ENCODE measurements at regions not wholly inside any gene's neighbourhood (a gene's known extent, or its start where the extent isn't known, plus 50 kb on each side); places are given as distances from the start of the nearest gene placed in this dataset.

GRCh38 chr9:73470766-73471165 is 319.1 kb downstream of the ANXA1 start:
- DNase-seq, result no peak

- DNase-seq, result no peak
Measured at GRCh38 chr9:73474002-73474600, 322.4 kb downstream of the ANXA1 start.

DNA sequence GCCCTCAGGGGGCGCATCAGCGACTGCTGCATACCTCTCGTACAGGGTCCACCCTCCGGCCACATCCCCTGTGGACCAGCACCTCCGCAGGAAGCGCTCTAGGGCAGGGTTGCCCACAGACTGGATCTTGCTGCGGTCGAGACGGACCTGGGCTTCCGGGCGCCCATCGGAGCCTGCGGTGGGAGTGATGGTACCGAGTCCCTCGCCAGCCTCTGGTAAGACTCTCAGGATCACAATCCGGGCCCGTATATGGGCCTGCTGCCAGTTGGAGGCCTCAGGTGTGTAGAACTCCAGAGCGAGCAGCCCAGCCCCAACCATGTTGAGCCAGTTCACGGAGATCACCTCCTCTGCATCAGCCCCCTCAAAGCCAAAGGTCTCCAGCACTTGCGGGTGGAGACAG is 323.0 kb downstream of the ANXA1 start:
- no peak for DNase-seq

DNA sequence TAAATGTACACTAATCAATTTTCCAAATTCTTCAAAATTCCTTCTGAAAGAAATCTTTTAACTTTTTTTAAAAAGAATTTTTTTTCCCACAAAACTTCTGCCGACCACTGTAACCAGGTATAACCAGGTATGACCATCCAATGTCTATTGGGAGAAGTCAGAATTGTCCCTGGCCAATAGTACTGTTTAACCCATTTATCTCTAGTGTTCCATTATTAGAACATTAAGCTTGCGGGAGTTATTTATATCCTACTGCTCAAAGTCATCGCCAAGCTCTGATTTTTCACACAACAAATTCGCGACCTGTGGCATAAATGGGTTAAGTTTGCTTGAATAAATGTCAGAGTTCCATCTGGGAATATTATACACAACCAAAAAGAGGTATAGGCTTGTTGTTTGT is 343.2 kb downstream of the ANXA1 start:
- DNase-seq, result no peak

DNA sequence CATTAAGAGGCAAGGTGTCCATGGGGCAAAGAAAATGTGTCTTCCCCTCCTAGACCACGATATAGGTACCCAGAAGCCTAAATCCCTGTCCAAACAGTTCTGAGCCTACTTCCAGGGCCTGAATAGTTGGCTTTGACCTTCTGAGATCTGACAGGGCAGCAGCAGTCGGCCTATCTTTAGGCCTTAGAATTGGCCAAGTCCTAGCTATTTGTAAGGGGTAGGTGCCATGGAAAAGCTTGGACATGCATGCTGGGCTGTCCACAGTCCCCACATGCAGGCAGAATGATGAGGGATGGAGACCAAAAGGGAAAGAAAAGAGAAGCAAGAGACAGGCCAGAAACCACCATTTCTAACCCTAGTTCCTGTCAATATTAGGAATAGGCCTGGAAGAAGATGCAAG is 346.1 kb downstream of the ANXA1 start:
- no peak for DNase-seq

- DNase-seq, result no peak
Measured at GRCh38 chr9:73515216-73515615, 363.6 kb downstream of the ANXA1 start.

DNA sequence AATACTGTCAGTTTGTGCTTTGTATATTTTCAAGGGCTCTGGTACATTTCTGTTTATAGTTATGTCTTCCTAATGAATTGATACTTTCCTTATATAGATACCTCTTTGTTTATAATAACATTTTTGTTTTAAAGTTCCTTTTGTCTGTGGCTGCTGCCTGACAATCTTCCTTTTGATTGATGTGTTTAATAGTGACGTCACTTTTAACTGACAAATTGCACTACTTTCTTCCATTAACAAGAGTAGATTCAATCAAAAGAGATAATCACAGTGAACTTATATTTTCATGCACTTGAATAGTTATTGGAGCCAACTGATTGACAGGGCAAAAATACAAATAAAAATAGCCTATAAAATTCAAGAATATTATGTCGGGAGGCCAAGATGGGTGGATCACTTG is 371.7 kb downstream of the ANXA1 start:
- no peak for DNase-seq

DNA sequence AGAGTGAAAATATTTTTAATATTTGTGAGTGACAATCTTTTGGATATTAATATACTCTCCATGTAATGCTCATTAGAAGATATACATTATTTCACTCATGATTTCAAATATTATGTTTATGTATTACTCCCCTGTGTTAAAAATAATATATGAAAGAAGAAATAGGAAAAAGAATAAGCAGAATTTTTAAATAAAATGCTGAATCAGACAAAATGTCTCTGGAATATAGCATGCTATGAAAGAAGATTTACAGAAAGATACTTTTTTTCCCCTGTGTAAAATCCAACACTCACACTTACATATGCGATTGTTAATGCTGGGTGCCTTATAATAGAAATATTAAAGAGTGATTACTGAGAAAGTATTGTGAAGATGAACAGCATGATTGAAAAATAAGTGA is 373.7 kb downstream of the ANXA1 start:
- no peak for DNase-seq

- DNase-seq, result no peak
Measured at GRCh38 chr9:73527521-73527920, 375.9 kb downstream of the ANXA1 start.

DNA sequence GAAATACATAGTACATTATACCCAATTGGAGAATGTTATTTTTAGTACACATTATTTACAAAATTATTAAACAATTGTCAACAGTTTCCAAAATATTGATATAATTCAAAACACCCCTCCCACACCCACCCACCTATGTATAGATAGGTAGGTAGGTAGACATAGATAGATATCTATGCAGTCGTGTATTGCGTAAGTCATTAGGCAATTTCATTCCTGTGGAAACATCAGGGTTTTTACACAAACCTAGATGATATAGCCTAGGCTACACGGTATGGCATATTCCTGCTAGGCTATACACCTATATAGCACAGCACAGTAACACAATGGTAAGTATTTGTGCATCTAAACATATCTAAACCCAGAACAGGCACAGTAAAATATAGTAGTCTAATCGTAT is 377.3 kb downstream of the ANXA1 start:
- DNase-seq, result no peak

DNA sequence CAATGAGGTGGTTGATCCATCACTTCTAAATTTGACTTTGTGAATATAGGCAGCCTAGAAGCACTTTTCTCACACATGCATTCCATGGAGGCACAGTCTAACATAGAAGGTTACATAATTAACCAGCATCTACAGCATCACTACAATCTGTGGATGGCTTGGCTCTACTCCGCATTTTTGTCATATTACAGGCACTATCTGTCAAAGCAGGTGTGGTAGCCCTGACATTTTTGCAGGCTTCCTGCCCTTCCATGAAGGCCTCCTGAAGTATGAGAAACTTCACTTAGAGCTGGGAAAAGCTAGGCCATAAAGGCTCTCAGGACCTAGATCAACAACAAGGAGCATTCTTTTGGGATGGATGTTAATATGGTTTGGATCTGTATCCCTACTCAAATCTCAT is 378.0 kb downstream of the ANXA1 start:
- DNase-seq, result no peak

GRCh38 chr9:73531051-73531532 is 379.4 kb downstream of the ANXA1 start:
- DNase-seq, result no peak

GRCh38 chr9:73531658-73532057 is 380.0 kb downstream of the ANXA1 start:
- DNase-seq, result no peak

DNA sequence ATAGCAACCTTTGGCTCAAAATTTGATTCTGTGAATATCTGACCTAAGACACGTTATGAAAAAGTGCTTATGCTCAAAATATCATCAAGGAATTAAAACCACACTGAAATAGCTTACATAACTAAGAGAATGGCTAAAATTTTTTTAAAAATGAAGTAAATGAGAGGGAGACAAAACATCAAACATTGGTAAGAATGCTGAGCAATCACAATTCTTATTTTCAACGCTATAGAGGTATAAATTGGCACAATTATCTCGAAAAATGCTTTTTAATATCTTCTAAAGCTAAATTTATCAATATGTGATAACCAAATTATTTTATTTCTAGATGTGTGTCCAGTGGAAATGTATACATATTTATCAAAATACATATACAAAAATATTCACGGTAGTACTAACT is 381.3 kb downstream of the ANXA1 start:
- DNase-seq, result no peak

GRCh38 chr9:73536403-73536802 is 384.7 kb downstream of the ANXA1 start:
- no peak for DNase-seq

DNA sequence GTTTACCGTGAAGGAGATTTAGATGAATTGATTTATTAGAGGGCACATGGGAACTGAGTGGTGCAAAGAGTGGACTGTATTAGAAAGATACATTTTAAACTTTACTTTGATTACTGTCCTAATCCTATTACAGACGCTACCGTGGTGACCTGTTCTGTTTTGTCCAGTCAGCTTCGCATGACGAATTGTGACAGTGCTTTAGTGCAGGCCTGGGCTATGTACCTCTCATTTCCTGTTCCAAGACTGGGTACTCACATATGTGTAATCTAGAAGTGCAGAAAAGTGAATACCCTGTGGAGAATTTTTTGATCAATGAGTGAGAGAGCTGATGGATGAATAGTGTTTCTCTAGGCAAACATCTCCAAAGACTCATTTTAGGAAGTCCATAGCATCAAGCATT is 385.9 kb downstream of the ANXA1 start:
- no peak for DNase-seq

DNA sequence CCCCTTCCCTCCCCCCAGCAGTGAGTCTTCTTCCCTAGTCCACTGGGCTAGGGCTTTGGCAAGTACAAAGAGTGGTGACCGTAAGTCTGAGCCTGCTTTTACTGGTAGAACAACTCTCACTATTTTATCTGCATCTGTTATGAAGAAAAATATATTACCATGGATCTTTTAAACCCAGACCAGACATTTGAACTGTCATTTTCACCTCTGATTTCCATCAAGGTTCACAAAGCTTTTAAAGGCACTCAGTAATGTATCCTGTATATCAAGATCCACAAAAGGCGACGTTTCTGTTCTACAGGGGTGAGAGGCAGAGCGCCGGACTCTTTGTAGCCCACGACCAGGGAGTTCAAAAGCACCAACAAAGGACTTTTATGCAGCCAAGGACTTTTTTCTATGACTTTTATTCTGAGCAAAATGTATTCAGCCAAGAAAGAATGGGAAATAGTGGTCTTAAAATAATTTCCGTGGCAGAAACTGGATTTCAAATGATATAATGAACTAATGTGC is 388.3 kb downstream of the ANXA1 start:
- no peak for DNase-seq

DNA sequence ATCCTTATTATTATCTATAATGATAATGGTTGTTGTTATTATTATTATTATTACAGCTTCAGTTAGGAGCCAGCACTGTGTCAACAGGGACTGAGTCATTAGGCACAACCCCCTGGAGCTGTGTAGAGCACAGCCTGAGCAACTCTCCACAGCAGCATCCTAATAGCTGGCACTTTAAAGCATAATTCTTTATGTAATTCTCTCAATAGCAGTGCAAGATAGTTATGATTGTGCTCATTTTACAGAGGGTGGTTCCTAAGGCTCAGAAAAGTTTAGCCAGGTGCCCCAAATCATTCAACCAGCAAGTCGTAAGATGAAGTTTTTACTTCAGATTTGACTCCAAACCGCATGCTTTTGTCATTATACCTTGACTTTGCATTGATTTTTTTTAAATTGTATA is 390.3 kb downstream of the ANXA1 start:
- no peak for DNase-seq

DNA sequence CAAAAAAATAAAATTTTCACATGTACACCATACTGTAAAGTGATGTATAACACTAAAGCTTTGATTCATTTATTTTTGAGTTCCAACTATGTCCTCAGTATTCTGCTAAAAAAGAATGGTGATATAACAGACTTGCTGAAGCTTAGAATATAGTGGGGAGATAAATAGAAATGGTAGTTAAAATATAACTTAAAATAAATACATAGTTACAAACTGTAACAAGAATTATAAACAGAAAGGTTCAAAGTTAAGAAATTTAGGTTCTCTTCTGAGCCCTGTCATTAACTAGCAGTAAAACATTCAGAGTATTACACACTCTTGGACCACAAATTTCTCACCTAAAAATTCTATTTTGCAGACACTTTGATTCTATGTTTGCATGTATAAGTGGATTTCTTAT is 392.1 kb downstream of the ANXA1 start:
- DNase-seq, result no peak

GRCh38 chr9:73548201-73548600 is 396.5 kb downstream of the ANXA1 start:
- no peak for DNase-seq

DNA sequence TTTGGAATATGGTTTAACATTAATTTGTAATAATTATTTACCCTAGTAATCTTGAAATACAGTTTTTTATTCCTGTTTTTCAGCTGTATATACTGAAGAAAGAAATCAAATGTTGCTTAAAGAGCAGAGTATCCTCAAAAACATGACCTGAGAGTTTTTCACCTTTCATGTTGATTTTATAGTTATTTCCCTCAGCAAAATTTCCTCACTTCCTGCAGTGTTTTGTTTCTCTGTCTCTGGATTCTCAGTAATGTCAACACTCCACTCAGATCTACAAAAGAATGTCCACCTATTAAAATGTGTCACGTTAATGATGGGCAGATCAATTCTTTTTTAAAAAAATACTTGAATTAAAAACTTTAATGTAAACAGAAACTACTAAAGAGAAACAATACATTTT is 398.3 kb downstream of the ANXA1 start:
- DNase-seq, result no peak

DNA sequence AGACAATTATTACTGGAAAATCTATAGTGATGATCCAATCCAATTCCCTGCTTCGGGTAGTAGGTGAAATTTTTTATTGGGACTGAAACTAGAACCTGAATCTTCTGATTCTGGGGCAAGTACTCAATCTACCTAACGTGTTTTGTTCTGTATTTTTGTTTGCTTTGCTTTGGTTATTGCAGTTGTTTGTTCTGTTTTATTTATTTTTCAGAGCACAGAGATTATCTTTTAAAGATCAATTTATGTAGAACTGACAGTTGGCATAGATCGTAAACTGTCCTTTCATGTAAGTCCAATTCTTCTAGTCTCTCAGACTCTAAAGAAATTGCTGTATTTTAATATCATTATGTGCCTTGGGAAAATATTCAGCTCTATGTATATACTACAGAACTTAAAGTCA is 401.6 kb downstream of the ANXA1 start:
- no peak for DNase-seq

DNA sequence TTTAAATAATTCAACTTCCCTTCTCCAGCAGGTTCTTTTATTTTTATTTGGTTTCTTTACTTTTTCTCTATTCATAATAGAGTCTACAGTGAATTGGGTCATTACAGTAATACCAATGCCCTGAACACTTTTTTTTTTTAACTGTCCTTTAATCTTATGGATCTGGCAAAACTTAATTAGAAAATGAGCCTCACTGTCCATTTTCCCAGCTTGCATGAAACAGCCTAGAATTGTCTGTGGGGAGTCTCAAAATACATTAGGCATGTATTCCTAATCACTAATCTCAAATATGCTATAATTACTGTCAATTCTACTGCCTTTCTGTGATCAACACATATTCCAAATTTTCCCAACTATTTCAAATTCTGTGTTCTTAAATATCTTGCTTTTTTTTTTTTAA is 406.8 kb downstream of the ANXA1 start:
- DNase-seq, result no peak

DNA sequence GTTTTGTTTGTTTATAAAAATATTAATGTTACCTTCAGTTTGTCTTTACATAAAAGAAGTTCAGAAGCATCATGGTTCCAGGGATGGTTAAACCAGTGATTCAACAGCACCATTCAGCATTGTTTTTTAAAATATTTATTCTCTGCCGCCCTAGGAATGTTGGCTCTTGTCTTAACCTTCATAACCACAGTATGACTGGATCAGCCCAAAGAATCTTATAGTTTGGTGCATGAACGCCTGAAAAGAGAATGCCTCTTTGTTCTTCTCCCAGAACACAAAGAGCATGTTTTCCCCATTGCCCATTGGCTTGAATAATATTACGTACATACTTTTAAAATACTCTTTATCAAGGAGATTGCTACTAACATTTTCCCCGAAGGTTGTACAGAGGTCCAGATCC is 413.4 kb downstream of the ANXA1 start:
- DNase-seq, result no peak

GRCh38 chr9:73565833-73566465 is 414.3 kb downstream of the ANXA1 start:
- no peak for DNase-seq

Data from activated T-cell treated with anti-CD3 and anti-CD28 coated beads for 4 hours (primary cell).